ENCODE measurements at regions not wholly inside any gene's neighbourhood (a gene's known extent, or its start where the extent isn't known, plus 50 kb on each side); places are given as distances from the start of the nearest gene placed in this dataset.
"Not testable (repeated sequence)": the region's sequence is repeated elsewhere in the genome, so short reads cannot be mapped to it uniquely, and the experiment has no call there.

DNA sequence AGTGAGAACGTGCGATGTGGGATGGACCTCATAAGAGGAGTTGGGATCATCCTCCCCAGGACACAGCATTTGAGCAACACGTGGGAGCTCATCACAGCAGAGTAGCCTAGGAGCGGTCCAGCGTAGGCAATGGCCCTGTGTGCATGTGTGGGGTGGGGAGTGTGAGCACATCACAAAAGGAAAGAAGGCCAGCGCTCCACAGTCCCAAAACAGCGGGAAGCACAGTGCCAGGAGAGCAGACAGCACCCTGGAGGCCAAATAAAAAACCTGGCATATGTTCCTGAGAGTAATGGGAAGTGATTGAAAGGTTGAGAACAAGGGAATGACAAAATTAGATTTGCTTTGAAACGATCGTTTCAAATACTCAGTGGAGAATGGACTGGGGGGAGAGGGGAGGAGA lies 226.0 kb downstream of the C7orf25 start:
- DNase-seq (ENCODE audit: low read depth, low spot score) = no peak

DNA sequence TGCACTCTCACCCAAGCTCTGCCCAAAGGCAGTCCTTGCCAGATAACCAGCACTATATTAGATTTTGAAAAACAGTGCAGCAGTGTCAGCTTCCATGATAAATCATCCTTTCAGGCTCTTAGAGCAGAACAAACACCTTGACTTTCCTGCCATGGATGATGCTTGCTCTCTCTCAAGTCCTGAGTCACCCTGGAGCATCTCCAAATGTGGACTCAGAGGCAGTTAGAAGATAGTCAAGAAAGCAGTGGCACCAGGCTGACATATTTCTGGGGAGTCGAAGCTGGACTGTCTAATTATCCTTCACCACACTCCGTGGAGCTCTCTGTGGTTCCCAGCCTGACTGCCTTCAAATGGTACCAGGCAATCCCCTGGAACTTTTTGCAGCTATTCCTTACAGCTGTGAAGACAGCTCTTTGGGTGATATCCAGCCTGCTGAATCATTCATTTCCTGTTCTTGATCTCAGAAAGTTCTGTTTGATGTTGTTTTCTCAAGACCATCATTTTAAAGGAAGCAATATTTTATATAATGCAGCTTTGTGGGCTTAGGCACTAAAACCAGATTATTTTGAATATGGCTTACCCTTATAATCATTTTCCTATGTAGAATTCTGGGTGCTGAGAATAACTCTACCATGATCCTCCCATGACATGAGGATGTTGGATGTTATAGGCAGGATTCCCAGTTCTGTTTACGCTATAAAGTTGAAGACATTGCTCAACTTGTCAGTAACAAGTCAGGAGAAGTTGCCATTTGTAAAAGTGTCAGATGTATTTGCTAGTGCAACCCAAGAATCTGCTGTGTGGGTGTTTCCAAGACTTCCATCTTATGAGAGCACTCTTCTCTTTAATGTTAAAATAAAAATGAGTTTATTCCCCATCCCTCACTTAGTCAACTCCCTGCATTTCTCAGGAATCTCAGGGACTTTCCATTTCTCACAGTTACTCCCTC lies 233.8 kb downstream of the C7orf25 start:
- no peak for DNase-seq (ENCODE audit: low read depth, low spot score)

GRCh38 chr7:42674541-42674940 lies 237.3 kb downstream of the C7orf25 start:
- DNase-seq (ENCODE audit: low read depth, low spot score) = no peak

- no peak for DNase-seq (ENCODE audit: low read depth, low spot score)
Measured at GRCh38 chr7:42673951-42674350, 237.9 kb downstream of the C7orf25 start.

- no peak for DNase-seq (ENCODE audit: low read depth, low spot score)
Measured at GRCh38 chr7:42672339-42672999, 239.4 kb downstream of the C7orf25 start.

- no peak for DNase-seq (ENCODE audit: low read depth, low spot score)
Measured at GRCh38 chr7:42671627-42672026, 240.2 kb downstream of the C7orf25 start.

DNA sequence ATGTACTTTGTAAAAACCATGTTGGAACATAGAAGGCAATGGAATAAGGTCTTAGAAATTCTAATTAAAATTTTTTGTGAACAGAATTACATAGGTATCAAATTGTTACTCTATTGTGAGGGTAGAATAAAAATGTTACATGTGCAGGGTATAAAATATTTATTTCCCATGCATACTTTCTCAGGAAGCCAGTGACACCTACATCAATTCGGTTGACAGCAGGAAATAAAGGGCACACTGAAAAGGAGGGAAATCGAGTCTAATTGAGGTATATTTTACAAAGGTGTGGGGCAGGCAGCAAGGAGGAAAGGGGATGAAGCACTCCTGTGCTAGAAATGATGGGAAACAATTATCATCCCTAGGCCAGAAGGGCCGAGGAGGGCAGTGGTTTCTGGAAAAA lies 244.9 kb downstream of the C7orf25 start:
- DNase-seq (ENCODE audit: low read depth, low spot score) = no peak

- no peak for DNase-seq (ENCODE audit: low read depth, low spot score)
Measured at GRCh38 chr7:42662862-42663261, 249.0 kb downstream of the C7orf25 start.

GRCh38 chr7:42661312-42661711 lies 250.6 kb downstream of the C7orf25 start:
- DNase-seq (ENCODE audit: low read depth, low spot score) = no peak

- no peak for DNase-seq (ENCODE audit: low read depth, low spot score)
Measured at GRCh38 chr7:42650701-42651100, 261.2 kb downstream of the C7orf25 start.

- DNase-seq (ENCODE audit: low read depth, low spot score) = no peak
Measured at GRCh38 chr7:42650171-42650570, 261.7 kb downstream of the C7orf25 start.

DNA sequence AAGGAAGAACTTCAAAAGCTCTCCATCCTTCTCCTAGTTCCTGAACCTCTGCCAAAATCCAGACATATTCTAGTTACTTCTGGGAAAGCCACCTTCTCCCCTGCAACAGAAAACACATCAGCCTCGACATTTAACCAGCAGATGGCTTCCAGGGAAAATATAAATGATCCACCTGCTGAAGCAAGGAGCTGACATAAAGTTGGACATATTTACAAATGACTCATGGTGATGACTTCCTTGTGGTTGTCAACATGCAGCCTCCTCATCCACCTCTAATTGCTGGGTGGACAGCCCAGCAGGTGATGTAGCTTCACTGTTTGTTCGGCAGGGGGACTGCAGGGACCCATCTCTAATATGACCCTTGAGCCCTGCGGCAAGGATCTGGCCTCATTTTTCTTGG lies 266.0 kb downstream of the C7orf25 start:
- DNase-seq (ENCODE audit: low read depth, low spot score) = no peak

DNA sequence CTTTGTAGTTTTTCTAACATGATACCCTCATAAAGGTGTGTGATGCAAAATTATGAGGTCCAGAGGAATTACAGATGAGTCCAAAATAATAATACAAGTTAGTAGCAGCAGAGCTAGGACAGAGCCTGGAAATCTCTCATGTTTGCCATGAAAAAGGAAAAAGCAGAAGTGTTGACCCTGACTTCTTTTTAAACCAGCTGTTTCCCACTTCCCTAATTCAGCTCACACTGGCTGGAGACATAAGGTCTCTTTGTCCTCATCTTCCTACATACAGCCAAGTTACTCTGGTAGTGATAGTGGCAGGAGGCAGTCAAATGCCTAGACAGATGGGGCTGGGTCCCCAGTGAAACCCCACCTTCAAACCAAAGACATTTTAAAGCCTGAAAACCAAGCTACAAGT lies 269.2 kb downstream of the C7orf25 start:
- DNase-seq (ENCODE audit: low read depth, low spot score) = no peak

GRCh38 chr7:42639930-42640329 lies 271.9 kb downstream of the C7orf25 start:
- DNase-seq (ENCODE audit: low read depth, low spot score) = no peak

DNA sequence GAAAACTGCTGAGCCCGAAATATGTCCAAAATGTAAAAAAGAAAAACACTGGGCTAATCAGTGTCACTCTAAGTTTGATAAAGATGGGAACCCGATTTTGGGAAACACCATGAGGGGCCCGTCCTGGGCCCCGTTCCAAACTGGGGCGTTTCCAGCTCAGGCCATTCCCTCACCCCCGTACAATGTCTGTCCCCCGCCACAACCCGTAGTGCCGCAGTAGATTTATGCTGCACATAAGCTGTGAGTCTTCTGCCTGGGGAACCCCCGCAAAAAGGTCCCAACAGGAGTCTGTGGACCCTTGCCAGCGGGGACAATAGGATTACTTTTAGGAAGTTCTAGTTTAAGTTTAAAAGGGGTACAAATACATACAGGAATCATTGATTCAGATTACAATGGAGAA lies 275.5 kb downstream of the C7orf25 start:
- DNase-seq (ENCODE audit: low read depth, low spot score) = not testable (repeated sequence)

GRCh38 chr7:42628054-42628453 lies 283.8 kb downstream of the C7orf25 start:
- no peak for DNase-seq (ENCODE audit: low read depth, low spot score)

DNA sequence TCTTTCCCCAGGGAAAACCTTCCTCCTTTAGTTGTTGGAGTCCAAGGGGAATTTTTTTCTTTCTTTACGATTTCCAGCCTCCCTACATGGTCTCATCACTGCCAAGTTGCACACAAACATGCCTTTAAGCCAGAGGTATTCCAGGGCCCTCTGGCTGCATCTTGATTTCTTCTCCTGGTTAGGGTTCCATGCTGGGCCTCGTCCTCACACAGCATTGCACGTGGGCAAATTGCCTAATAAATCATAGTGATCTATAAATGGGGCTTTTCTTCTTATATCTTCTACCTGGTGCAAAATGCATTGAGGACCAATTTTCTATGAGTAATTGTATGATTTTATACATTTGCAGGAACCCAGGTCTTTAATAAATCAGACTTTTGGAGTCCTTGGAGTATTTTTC lies 284.2 kb downstream of the C7orf25 start:
- DNase-seq (ENCODE audit: low read depth, low spot score) = no peak

- DNase-seq (ENCODE audit: low read depth, low spot score) = no peak
Measured at GRCh38 chr7:42627101-42627500, 284.8 kb downstream of the C7orf25 start.

DNA sequence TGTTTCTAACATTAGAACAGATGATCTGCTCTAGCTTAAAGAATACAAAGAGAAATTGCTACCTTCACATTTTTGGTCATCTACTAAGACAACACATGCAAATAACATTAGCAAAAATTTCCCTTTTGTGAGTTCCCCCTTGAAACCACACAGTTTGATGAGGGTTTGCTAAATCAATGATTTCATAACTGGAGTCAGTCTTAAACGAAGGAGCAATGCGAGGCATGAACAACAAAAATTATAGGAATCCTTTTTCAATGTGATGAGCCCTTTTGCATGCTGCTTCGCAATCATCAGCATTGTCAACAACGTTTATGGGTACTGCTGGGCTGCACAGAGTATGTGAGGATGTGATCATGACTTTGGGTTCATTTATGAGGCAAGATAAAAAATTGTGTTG lies 286.4 kb downstream of the C7orf25 start:
- no peak for DNase-seq (ENCODE audit: low read depth, low spot score)

- DNase-seq (ENCODE audit: low read depth, low spot score) = no peak
Measured at GRCh38 chr7:42624471-42624870, 287.4 kb downstream of the C7orf25 start.

DNA sequence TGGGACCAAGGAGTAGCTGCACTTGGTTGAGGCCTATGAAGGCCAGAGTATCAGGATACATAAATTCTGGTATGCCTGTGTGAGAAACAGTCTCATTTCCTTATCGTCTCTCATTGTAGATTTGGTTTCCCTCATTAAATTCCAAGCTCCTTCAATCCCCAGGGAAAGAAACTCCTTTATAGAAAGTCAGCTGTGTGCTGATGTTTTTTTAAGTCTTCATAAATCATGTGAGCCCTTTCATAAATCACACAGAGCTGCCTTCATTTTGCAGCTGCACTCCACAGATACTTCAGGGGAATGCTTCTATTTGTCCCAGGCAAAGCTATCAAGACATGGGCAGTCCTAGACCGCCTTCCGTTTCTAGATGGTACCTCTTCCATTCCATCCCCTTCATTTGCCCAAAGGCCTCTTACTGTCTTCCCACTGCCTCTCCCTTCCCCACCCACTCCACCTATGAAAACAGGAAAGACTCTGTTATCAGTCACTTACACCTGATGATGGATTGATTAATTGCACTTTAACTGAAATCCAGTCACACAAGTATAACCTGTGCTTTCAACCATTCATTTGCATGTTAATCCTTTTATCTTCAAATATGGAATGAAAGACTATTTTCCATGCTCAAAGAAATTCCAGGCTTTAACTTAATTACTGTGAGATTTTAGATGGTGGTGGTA lies 290.2 kb downstream of the C7orf25 start:
- DNase-seq (ENCODE audit: low read depth, low spot score) = no peak

- no peak for DNase-seq (ENCODE audit: low read depth, low spot score)
Measured at GRCh38 chr7:42618651-42619360, 293.1 kb downstream of the C7orf25 start.

All from iPS DF 19.7 (cell line).